Stimulated activated CD8-positive, alpha-beta memory T cell treated with anti-CD3 and anti-CD28 coated beads, Interleukin-15, amount 100 ng/mL, for 48 hours (primary cell): ENCODE measurements at regions not wholly inside any gene's neighbourhood (a gene's known extent, or its start where the extent isn't known, plus 50 kb on each side); places are given as distances from the start of the nearest gene placed in this dataset.
"Not testable (repeated sequence)": the region's sequence is repeated elsewhere in the genome, so short reads cannot be mapped to it uniquely, and the experiment has no call there.

Source experiments
- DNase-seq, 2 donors: peaks; one replicate each; pipeline ENCODE4 v3.0.0-alpha.2; 2020; ENCODE audit warnings: low read depth in 2 of 2

- no peak for DNase-seq
These were observed 432.7 kb upstream of the ID2 start for GRCh38 chr2:8249141-8249540.

- no peak for DNase-seq
These were observed 432.1 kb upstream of the ID2 start for GRCh38 chr2:8249769-8250168.

GRCh38 chr2:8250290-8250689 lies 431.6 kb upstream of the ID2 start:
- not testable (repeated sequence) for DNase-seq

- no peak for DNase-seq
These were observed 430.6 kb upstream of the ID2 start for GRCh38 chr2:8251291-8251690.

GRCh38 chr2:8251856-8252255 lies 430.0 kb upstream of the ID2 start:
- no peak for DNase-seq

GRCh38 chr2:8252997-8253694 lies 428.7 kb upstream of the ID2 start:
- DNase-seq: no peak

GRCh38 chr2:8253781-8254180 lies 428.1 kb upstream of the ID2 start:
- no peak for DNase-seq

- DNase-seq: not testable (repeated sequence)
These were observed 427.6 kb upstream of the ID2 start for GRCh38 chr2:8254214-8254613.

- no peak for DNase-seq
These were observed 426.9 kb upstream of the ID2 start for GRCh38 chr2:8254791-8255447.

- no peak for DNase-seq
These were observed 426.4 kb upstream of the ID2 start for GRCh38 chr2:8255448-8255800.

- DNase-seq: no peak
These were observed 425.0 kb upstream of the ID2 start for GRCh38 chr2:8256905-8257304.

- DNase-seq: no peak
These were observed 424.4 kb upstream of the ID2 start for GRCh38 chr2:8257502-8257901.

- no peak for DNase-seq
These were observed 423.4 kb upstream of the ID2 start for GRCh38 chr2:8258406-8258805.

- DNase-seq: no peak
These were observed 422.6 kb upstream of the ID2 start for GRCh38 chr2:8259106-8259840.

GRCh38 chr2:8259841-8260178 lies 422.0 kb upstream of the ID2 start:
- no peak for DNase-seq

- no peak for DNase-seq
These were observed 421.6 kb upstream of the ID2 start for GRCh38 chr2:8260213-8260612.

GRCh38 chr2:8263901-8264300 lies 418.0 kb upstream of the ID2 start:
- DNase-seq: no peak

GRCh38 chr2:8264981-8265380 lies 416.9 kb upstream of the ID2 start:
- DNase-seq: no peak

- no peak for DNase-seq
These were observed 416.2 kb upstream of the ID2 start for GRCh38 chr2:8265476-8266226.

- no peak for DNase-seq
These were observed 415.3 kb upstream of the ID2 start for GRCh38 chr2:8266563-8266962.

GRCh38 chr2:8267048-8267447 lies 414.8 kb upstream of the ID2 start:
- no peak for DNase-seq

GRCh38 chr2:8267721-8268120 lies 414.1 kb upstream of the ID2 start:
- no peak for DNase-seq
